WTC11 (cell line): ENCODE measurements at regions not wholly inside any gene's neighbourhood (a gene's known extent, or its start where the extent isn't known, plus 50 kb on each side); places are given as distances from the start of the nearest gene placed in this dataset.

Experiments used
- ATF1 ChIP-seq: sonication (generic); formaldehyde crosslinking; IDR thresholded peaks from 2 replicates; pipeline ENCODE4 v1.8.1; 2023; ENCODE audit warnings: mild to moderate bottlenecking, moderate library complexity, missing genetic modification reagents
- CBFB ChIP-seq: sonication (generic); formaldehyde crosslinking; IDR thresholded peaks from 2 replicates; pipeline ENCODE4 v1.8.1; 2022; ENCODE audit warnings: mild to moderate bottlenecking, low read depth, missing genetic modification reagents
- KAT7 ChIP-seq: sonication (generic); formaldehyde crosslinking; IDR thresholded peaks from 2 replicates; pipeline ENCODE4 v1.8.1; 2023; ENCODE audit warnings: missing genetic modification reagents, mild to moderate bottlenecking, borderline replicate concordance
- NR3C1 ChIP-seq: sonication (generic); formaldehyde crosslinking; conservative IDR thresholded peaks from 2 replicates; pipeline ENCODE4 v1.8.1; 2023; ENCODE audit warnings: low read depth, mild to moderate bottlenecking, missing genetic modification reagents
- TF ChIP-seq, protein P1 (sequence below): fragments of 200-600 bp; IDR thresholded peaks from 2 replicates; pipeline ENCODE4 v1.8.0; 2022; ENCODE audit warnings: antibody characterized with exemption

- no peak for TF ChIP-seq KAT7 (CRISPR knock-in tag)
- TF ChIP-seq, protein P1, sequence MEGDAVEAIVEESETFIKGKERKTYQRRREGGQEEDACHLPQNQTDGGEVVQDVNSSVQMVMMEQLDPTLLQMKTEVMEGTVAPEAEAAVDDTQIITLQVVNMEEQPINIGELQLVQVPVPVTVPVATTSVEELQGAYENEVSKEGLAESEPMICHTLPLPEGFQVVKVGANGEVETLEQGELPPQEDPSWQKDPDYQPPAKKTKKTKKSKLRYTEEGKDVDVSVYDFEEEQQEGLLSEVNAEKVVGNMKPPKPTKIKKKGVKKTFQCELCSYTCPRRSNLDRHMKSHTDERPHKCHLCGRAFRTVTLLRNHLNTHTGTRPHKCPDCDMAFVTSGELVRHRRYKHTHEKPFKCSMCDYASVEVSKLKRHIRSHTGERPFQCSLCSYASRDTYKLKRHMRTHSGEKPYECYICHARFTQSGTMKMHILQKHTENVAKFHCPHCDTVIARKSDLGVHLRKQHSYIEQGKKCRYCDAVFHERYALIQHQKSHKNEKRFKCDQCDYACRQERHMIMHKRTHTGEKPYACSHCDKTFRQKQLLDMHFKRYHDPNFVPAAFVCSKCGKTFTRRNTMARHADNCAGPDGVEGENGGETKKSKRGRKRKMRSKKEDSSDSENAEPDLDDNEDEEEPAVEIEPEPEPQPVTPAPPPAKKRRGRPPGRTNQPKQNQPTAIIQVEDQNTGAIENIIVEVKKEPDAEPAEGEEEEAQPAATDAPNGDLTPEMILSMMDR = no peak
- TF ChIP-seq ATF1 (CRISPR knock-in tag) = no peak
- TF ChIP-seq NR3C1 = no peak
- no peak for TF ChIP-seq CBFB (CRISPR knock-in tag)
Measured at GRCh38 chr9:73459817-73460216, 308.2 kb downstream of the ANXA1 start.
